Stimulated activated naive B cell treated with anti-CD40 and anti-IgM and Interleukin-4, amounts not matched to agents 10 μg/mL and 1 μg/mL and 100 μg/mL, for 72 hours (primary cell): ENCODE measurements at regions not wholly inside any gene's neighbourhood (a gene's known extent, or its start where the extent isn't known, plus 50 kb on each side); places are given as distances from the start of the nearest gene placed in this dataset.
"Not testable (repeated sequence)": the region's sequence is repeated elsewhere in the genome, so short reads cannot be mapped to it uniquely, and the experiment has no call there.

ENCODE experiments used
- ATAC-seq, 2 donors: fragments of 150-1000 bp; cut with Tn5 transposase; replicated peaks; 2 replicates each; pipeline ENCODE4 v1.10.0; 2021; ENCODE audit warnings: moderate library complexity in 1 of 2
- DNase-seq: peaks from one replicate; pipeline ENCODE4 v3.0.0; 2021
- H3K27ac Mint-ChIP-seq: one replicate; pipeline ENCODE4 v1.8.0; 2022; ENCODE audit warnings: mild to moderate bottlenecking, mixed read lengths
- H3K27me3 Mint-ChIP-seq, 2 donors: one replicate each; pipeline ENCODE4 v1.8.0; 2022; ENCODE audit warnings: mixed read lengths in 2 of 2
- H3K36me3 Mint-ChIP-seq, 2 donors: one replicate each; pipeline ENCODE4 v1.8.0; 2022; ENCODE audit warnings: mixed read lengths in 2 of 2, mild to moderate bottlenecking in 1 of 2
- H3K4me1 Mint-ChIP-seq, 2 donors: one replicate each; pipeline ENCODE4 v1.8.0; 2022; ENCODE audit warnings: mixed read lengths in 2 of 2, mild to moderate bottlenecking in 1 of 2
- H3K4me3 Mint-ChIP-seq, 2 donors: one replicate each; pipeline ENCODE4 v1.8.0; 2022; ENCODE audit warnings: mild to moderate bottlenecking in 2 of 2, mixed read lengths in 2 of 2, moderate library complexity in 1 of 2
- H3K9me3 Mint-ChIP-seq, 2 donors: one replicate each; pipeline ENCODE4 v1.8.0; 2022; ENCODE audit warnings: mixed read lengths in 2 of 2, mild to moderate bottlenecking in 1 of 2

- peaks cover 1 to 12% of the 10 kb centered on the region in 2 donors for H3K4me1 Mint-ChIP-seq
- no peak overlapping the region for H3K27ac Mint-ChIP-seq
- no peaks in the 10 kb centered on the region for H3K9me3 Mint-ChIP-seq
- H3K4me3 Mint-ChIP-seq, result no peak overlapping the region
- no peak for DNase-seq
- ATAC-seq, result no peak
- H3K27me3 Mint-ChIP-seq, result peaks cover 4 to 33% of the 10 kb centered on the region in 2 donors
- no peaks in the 10 kb centered on the region for H3K36me3 Mint-ChIP-seq
Observed at GRCh38 chr20:11689262-11689661, 228.4 kb upstream of the BTBD3 start.

- Mint-ChIP-seq H3K9me3 (no peaks in the 10 kb centered on the region), H3K36me3 (no peaks in the 10 kb centered on the region), H3K27ac (no peak overlapping the region), H3K4me3 (no peak overlapping the region), H3K4me1 (peaks cover 1 to 6% of the 10 kb centered on the region in 2 donors), H3K27me3 (peaks cover 4 to 23% of the 10 kb centered on the region in 2 donors)
- no peak for DNase-seq
- ATAC-seq, result no peak
Observed at GRCh38 chr20:11691766-11692165, 225.9 kb upstream of the BTBD3 start.

- Mint-ChIP-seq H3K9me3 (peaks cover 0 to under 1% of the 10 kb centered on the region in 2 donors), H3K27ac (no peak overlapping the region), H3K4me3 (no peak overlapping the region), H3K36me3 (no peaks in the 10 kb centered on the region), H3K4me1 (no peaks in the 10 kb centered on the region), H3K27me3 (peaks cover 0 to 15% of the 10 kb centered on the region in 2 donors)
- ATAC-seq (no peak), DNase-seq (no peak)
Observed at GRCh38 chr20:11692567-11692966, 225.1 kb upstream of the BTBD3 start.

- Mint-ChIP-seq H3K27ac (no peak overlapping the region), H3K4me1 (no peaks in the 10 kb centered on the region), H3K27me3 (peaks cover 0 to 2% of the 10 kb centered on the region in 2 donors), H3K36me3 (no peaks in the 10 kb centered on the region), H3K9me3 (peaks cover 0 to 1% of the 10 kb centered on the region in 2 donors), H3K4me3 (no peak overlapping the region)
- ATAC-seq (no peak), DNase-seq (no peak)
Observed at GRCh38 chr20:11694467-11694866, 223.2 kb upstream of the BTBD3 start.

GRCh38 chr20:11697055-11697454 is 220.6 kb upstream of the BTBD3 start:
- H3K27me3 Mint-ChIP-seq, result no peaks in the 10 kb centered on the region
- no peak overlapping the region for H3K4me3 Mint-ChIP-seq
- H3K9me3 Mint-ChIP-seq, result peaks cover 0 to 1% of the 10 kb centered on the region in 2 donors
- H3K36me3 Mint-ChIP-seq, result no peaks in the 10 kb centered on the region
- no peak overlapping the region for H3K27ac Mint-ChIP-seq
- DNase-seq, result no peak
- peaks cover 2 to 6% of the 10 kb centered on the region in 2 donors for H3K4me1 Mint-ChIP-seq
- ATAC-seq, result no peak

GRCh38 chr20:11697646-11698045 is 220.0 kb upstream of the BTBD3 start:
- Mint-ChIP-seq H3K27ac (no peak overlapping the region), H3K9me3 (peaks cover 0 to 1% of the 10 kb centered on the region in 2 donors), H3K4me3 (no peak overlapping the region), H3K27me3 (no peaks in the 10 kb centered on the region), H3K36me3 (no peaks in the 10 kb centered on the region), H3K4me1 (peaks cover 2 to 6% of the 10 kb centered on the region in 2 donors)
- no peak for DNase-seq
- no peak for ATAC-seq

GRCh38 chr20:11698124-11698523 is 219.6 kb upstream of the BTBD3 start:
- DNase-seq, result no peak
- H3K4me1 Mint-ChIP-seq, result peaks cover 2 to 6% of the 10 kb centered on the region in 2 donors
- no peak for ATAC-seq
- no peaks in the 10 kb centered on the region for H3K27me3 Mint-ChIP-seq
- H3K9me3 Mint-ChIP-seq, result peaks cover 0 to 1% of the 10 kb centered on the region in 2 donors
- H3K36me3 Mint-ChIP-seq, result no peaks in the 10 kb centered on the region
- no peak overlapping the region for H3K4me3 Mint-ChIP-seq
- no peak overlapping the region for H3K27ac Mint-ChIP-seq

GRCh38 chr20:11700831-11701230 is 216.9 kb upstream of the BTBD3 start:
- H3K4me3 Mint-ChIP-seq, result no peak overlapping the region
- DNase-seq (no peak), ATAC-seq (no peak)

GRCh38 chr20:11702721-11703518 is 214.8 kb upstream of the BTBD3 start:
- peaks cover 6 to 8% of the 10 kb centered on the region in 2 donors for H3K9me3 Mint-ChIP-seq
- H3K27ac Mint-ChIP-seq, result no peak overlapping the region
- H3K4me1 Mint-ChIP-seq, result peaks cover 2 to 6% of the 10 kb centered on the region in 2 donors
- peaks cover 0 to 2% of the 10 kb centered on the region in 2 donors for H3K36me3 Mint-ChIP-seq
- H3K27me3 Mint-ChIP-seq, result no peaks in the 10 kb centered on the region
- H3K4me3 Mint-ChIP-seq, result no peak overlapping the region
- ATAC-seq (no peak), DNase-seq (no peak)

More at GRCh38 chr20:11700831-11701230, 216.9 kb upstream of the BTBD3 start:
- H3K9me3 Mint-ChIP-seq, result peaks cover 6 to 7% of the 10 kb centered on the region in 2 donors
- H3K36me3 Mint-ChIP-seq, result peaks cover 0 to 2% of the 10 kb centered on the region in 2 donors
- H3K27ac Mint-ChIP-seq, result no peak overlapping the region
- H3K4me1 Mint-ChIP-seq, result peaks cover 2 to 6% of the 10 kb centered on the region in 2 donors
- H3K27me3 Mint-ChIP-seq, result no peaks in the 10 kb centered on the region

GRCh38 chr20:11705512-11705911 is 212.2 kb upstream of the BTBD3 start:
- Mint-ChIP-seq H3K27me3 (no peaks in the 10 kb centered on the region), H3K9me3 (peaks cover 6 to 8% of the 10 kb centered on the region in 2 donors), H3K4me1 (peaks cover 2 to 6% of the 10 kb centered on the region in 2 donors), H3K4me3 (no peak overlapping the region), H3K36me3 (peaks cover 0 to 2% of the 10 kb centered on the region in 2 donors), H3K27ac (no peak overlapping the region)
- no peak for ATAC-seq
- DNase-seq, result no peak

GRCh38 chr20:11708223-11708622 is 209.5 kb upstream of the BTBD3 start:
- DNase-seq, H3K36me3 Mint-ChIP-seq, H3K4me1 Mint-ChIP-seq, H3K27me3 Mint-ChIP-seq, H3K27ac Mint-ChIP-seq, H3K4me3 Mint-ChIP-seq, H3K9me3 Mint-ChIP-seq, ATAC-seq: not testable (repeated sequence)

- H3K36me3 Mint-ChIP-seq, result no peaks in the 10 kb centered on the region
- peaks cover 2 to 3% of the 10 kb centered on the region in 2 donors for H3K4me1 Mint-ChIP-seq
- H3K27ac Mint-ChIP-seq, result no peak overlapping the region
- no peak for DNase-seq
- no peak for ATAC-seq
- no peaks in the 10 kb centered on the region for H3K27me3 Mint-ChIP-seq
- H3K9me3 Mint-ChIP-seq, result peaks cover 0 to 2% of the 10 kb centered on the region in 2 donors
- H3K4me3 Mint-ChIP-seq, result no peak overlapping the region
Observed at GRCh38 chr20:11711214-11711613, 206.5 kb upstream of the BTBD3 start.

GRCh38 chr20:11712639-11713160 is 205.0 kb upstream of the BTBD3 start:
- no peaks in the 10 kb centered on the region for H3K36me3 Mint-ChIP-seq
- DNase-seq, result no peak
- H3K27me3 Mint-ChIP-seq, result no peaks in the 10 kb centered on the region
- no peak overlapping the region for H3K4me3 Mint-ChIP-seq
- no peak for ATAC-seq
- peaks cover 4 to 7% of the 10 kb centered on the region in 2 donors for H3K4me1 Mint-ChIP-seq
- no peaks in the 10 kb centered on the region for H3K9me3 Mint-ChIP-seq
- H3K27ac Mint-ChIP-seq, result no peak overlapping the region

- H3K27ac Mint-ChIP-seq, result no peak overlapping the region
- no peak overlapping the region for H3K4me3 Mint-ChIP-seq
Observed at GRCh38 chr20:11714886-11715285, 202.8 kb upstream of the BTBD3 start.

More at GRCh38 chr20:11714886-11715285, 202.8 kb upstream of the BTBD3 start:
- ATAC-seq (no peak), DNase-seq (no peak)
- Mint-ChIP-seq H3K36me3 (no peaks in the 10 kb centered on the region), H3K4me1 (peaks cover 4 to 7% of the 10 kb centered on the region in 2 donors), H3K9me3 (no peaks in the 10 kb centered on the region), H3K27me3 (no peaks in the 10 kb centered on the region)
